GM12865 (cell line): ENCODE measurements at regions not wholly inside any gene's neighbourhood (a gene's known extent, or its start where the extent isn't known, plus 50 kb on each side); places are given as distances from the start of the nearest gene placed in this dataset.

Experiments used
- DNase-seq: peaks from one replicate; pipeline ENCODE4 v3.0.0; 2010; ENCODE audit warnings: low read depth
- H3K4me3 ChIP-seq: 2 replicates; pipeline ENCODE4 v1.5.1; 2011; ENCODE audit warnings: mild to moderate bottlenecking, low read depth, low read length, control low read depth
- TF ChIP-seq, protein P1 (sequence below): IDR thresholded peaks from 2 replicates; pipeline ENCODE4 v1.5.1; 2011; ENCODE audit warnings: low read length, control low read depth, low read depth, inconsistent platforms; ENCODE audit not compliant: insufficient read depth; ENCODE audit errors: missing control alignments

DNA sequence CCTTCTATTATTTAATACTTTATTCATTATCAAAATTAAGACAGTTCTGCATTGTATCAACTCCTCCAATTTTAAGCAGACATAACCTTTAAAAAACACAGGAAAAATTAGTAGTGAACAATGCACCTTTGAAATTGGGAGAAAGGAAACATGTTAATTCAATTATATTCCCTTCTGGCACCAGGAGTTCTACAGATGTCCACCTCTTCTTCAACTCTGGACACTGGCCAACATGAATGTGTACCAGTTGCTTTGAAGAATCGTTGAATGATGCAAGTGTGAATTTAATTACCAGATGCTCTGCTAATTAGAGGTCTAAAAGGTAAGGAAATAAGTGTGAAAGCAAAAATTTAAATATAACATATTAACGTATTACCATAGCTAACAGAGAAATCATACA is 206.7 kb upstream of the IGFBP3 start:
- no peak for DNase-seq

DNA sequence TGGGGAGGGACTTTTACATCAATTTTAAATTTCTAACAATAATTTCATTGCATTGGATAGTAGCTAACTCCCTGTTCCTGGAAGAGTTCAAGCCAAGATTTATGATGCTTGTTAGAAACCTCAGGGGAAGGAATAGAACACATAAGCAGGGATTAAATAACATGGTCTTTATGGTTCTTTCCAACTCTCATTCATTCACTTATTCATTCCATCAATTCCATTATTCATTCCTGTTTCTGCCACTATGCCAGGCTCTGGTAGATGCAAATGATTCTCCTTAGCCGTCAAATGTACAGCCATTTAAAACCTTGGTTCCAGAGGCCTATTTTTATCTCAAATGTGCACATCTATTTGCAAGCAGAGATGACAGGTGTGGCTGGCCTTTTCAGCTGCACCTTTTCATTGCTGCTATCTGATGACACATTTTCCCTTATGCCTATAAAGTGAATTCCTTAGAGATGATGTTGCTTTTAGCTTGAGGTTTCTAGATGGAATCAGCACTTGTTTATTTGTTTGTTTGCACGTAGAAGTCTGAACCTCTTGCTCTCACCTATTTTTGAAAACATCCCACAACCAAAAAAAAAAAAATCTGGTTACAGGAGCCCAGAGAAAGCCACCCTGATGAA is 205.7 kb upstream of the IGFBP3 start:
- H3K4me3 ChIP-seq, result no peak overlapping the region
- TF ChIP-seq, protein P1, sequence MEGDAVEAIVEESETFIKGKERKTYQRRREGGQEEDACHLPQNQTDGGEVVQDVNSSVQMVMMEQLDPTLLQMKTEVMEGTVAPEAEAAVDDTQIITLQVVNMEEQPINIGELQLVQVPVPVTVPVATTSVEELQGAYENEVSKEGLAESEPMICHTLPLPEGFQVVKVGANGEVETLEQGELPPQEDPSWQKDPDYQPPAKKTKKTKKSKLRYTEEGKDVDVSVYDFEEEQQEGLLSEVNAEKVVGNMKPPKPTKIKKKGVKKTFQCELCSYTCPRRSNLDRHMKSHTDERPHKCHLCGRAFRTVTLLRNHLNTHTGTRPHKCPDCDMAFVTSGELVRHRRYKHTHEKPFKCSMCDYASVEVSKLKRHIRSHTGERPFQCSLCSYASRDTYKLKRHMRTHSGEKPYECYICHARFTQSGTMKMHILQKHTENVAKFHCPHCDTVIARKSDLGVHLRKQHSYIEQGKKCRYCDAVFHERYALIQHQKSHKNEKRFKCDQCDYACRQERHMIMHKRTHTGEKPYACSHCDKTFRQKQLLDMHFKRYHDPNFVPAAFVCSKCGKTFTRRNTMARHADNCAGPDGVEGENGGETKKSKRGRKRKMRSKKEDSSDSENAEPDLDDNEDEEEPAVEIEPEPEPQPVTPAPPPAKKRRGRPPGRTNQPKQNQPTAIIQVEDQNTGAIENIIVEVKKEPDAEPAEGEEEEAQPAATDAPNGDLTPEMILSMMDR, result no peak
- DNase-seq, result no peak

More for the DNA sequence above, 206.7 kb upstream of the IGFBP3 start:
- TF ChIP-seq, protein P1, result no peak
- no peak overlapping the region for H3K4me3 ChIP-seq

DNA sequence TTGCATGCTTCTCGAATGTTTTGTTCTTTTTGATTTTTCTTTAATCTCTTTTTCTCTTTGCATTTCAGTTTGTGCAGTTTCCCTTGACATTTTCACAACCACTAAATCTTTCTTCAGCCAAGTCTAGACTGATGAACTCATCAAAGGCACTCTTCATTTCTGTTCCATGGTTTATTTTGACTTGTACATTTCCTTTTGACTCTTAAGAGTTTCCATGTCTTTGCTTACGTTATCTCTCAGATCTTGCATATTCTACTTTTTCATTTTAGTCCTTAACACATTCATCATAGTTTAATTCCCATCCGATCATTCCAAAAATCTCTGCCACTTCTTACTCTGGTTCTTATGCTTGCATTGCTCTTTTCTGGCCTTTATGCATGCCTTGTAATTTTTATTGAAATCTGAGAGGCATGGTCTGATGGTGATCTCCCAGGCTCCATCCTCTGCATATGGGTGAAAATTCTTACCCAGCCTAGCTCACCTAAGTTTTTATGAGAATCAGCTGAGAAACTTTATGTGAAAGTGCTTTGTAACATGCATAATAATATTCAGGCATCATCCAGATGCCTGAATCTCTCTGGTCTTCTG is 202.8 kb upstream of the IGFBP3 start:
- TF ChIP-seq, protein P1, result no peak
- H3K4me3 ChIP-seq, result no peak overlapping the region
- DNase-seq, result no peak

DNA sequence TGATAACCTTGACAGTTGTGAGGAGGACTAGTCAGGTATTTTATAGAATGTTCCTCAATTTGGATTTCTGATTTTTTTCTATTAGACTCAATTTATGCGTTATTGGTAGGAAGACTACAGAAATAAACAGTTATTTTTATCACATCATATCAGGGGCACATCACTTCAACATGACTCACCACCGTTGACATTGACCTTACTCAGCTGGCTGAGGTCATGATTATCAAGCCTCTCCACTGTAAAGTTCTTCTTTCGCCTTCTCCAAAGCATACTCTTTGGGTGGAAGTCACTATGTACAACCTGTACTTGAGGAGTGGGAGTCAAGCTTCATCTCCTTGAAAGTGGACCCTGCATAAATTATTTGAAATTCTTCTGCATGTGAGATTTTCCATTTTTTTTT is 194.3 kb upstream of the IGFBP3 start:
- H3K4me3 ChIP-seq, result no peak overlapping the region
- DNase-seq, result no peak
- TF ChIP-seq, protein P1, result no peak

DNA sequence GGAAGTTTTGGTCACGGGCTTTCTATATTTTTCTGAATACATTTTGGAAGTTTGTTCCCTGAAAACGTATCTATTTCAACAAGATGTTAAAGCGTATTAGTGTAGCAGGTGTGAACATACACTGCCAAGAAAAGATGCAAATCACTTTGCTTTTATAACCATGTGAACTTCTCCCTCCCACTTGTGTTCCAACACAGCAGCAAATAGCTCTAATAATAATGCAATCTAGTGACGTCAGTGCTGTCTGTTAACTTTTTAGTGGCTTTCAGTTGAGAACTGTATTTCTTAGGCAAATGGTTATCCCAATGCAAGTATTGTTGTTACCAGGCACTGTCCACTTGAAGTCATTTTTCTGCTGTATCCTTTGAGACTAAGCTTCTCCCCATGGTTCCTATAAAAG is 188.4 kb upstream of the IGFBP3 start:
- H3K4me3 ChIP-seq, result no peak overlapping the region

DNA sequence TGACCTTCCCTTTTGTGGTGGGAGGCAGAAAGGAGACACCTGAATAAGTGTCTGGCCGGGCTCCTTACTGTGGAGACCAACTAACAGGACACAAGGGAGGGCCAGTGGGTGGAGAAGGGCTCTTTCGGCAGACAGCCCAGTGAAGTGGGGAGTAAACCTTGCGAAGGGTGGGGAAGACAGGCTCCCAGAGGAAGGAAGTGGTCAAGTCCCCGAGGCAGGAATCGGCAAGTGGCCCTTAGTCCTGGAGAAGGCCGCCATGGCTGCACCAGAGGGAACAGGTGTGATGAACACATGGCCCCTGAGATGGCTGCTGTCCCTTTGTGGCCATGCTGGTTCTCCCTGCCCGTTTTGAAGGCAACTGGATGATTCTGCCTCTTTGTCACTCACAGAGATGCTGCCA is 187.2 kb upstream of the IGFBP3 start:
- DNase-seq, result no peak
- TF ChIP-seq, protein P1, result no peak
- H3K4me3 ChIP-seq, result no peak overlapping the region

More for the DNA sequence above, 188.4 kb upstream of the IGFBP3 start:
- TF ChIP-seq, protein P1, result no peak
- DNase-seq, result no peak

DNA sequence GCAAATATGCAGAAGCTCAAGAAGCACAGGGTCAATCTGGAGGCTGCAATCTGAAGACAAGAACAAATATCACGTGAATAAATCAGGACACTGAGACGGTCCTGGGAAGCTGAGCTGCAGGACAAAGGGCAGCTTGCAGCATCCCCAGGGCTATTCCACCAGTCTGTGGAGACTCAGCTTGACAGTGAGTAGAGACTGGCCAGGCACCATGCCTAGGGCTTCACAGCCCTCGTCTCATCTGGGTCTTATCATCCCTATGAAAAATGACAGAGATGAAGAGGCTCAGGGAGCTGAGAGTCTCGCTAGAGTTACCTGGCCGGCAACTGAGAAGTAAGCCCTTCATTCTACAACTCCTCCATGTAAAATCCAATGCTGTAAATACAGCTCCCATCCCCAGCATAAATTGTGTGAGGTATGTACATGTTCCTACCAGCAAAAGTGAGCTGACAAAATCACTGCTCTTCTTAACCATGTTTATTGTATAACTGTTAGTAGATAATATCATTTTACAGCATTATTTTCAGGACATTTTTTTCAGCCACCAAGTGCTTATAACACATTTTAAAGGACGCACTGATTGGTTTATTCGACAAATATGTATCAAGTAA is 186.6 kb upstream of the IGFBP3 start:
- H3K4me3 ChIP-seq, result no peak overlapping the region
- TF ChIP-seq, protein P1, result no peak
- no peak for DNase-seq
